Heart left ventricle (tissue), 16 donors: ENCODE measurements at regions not wholly inside any gene's neighbourhood (a gene's known extent, or its start where the extent isn't known, plus 50 kb on each side); places are given as distances from the start of the nearest gene placed in this dataset.

Experiments used
- ATAC-seq, 4 donors: fragments of 200-7000 bp; cut with Tn5 transposase; one replicate each; pipeline ENCODE4 v1.9.1; 2020 to 2022; ENCODE audit warnings: moderate library complexity in 4 of 4, mild to moderate bottlenecking in 3 of 4, moderate number of reproducible peaks in 1 of 4
- DNase-seq, 5 donors: peaks; one replicate each; pipeline ENCODE4 v3.0.0-alpha.2; 2020
- H3K27ac ChIP-seq, 12 donors: fragments of 200-600 bp; sonication (generic) in 4 of 12; one replicate each; pipeline versions ENCODE4 v1.5.0 to v1.8.0; 2016 to 2022; ENCODE audit warnings: mild to moderate bottlenecking in 2 of 12
- H3K27me3 ChIP-seq, 9 donors: fragments of 200-600 bp; sonication (generic) in 2 of 9; one replicate each; pipeline versions ENCODE4 v1.5.1 to v1.8.0; 2016 to 2022; ENCODE audit warnings: mild to moderate bottlenecking in 3 of 9
- H3K36me3 ChIP-seq, 9 donors: fragments of 200-600 bp; sonication (generic) in 2 of 9; one replicate each; pipeline versions ENCODE4 v1.5.0 to v1.8.0; 2018 to 2022; ENCODE audit warnings: mild to moderate bottlenecking in 2 of 9
- H3K4me1 ChIP-seq, 12 donors: fragments of 200-600 bp; sonication (generic) in 4 of 12; one replicate each; pipeline versions ENCODE4 v1.5.0 to v1.8.0; 2016 to 2022; ENCODE audit warnings: mild to moderate bottlenecking in 3 of 12
- H3K4me3 ChIP-seq, 12 donors: fragments of 200-600 bp; sonication (generic) in 4 of 12; one replicate each; pipeline versions ENCODE4 v1.5.0 to v1.8.0; 2017 to 2022; ENCODE audit warnings: mild to moderate bottlenecking in 9 of 12, moderate library complexity in 4 of 12
- H3K9me3 ChIP-seq, 12 donors: fragments of 200-600 bp; sonication (generic) in 4 of 12; one replicate each; pipeline versions ENCODE4 v1.5.0 to v1.8.0; 2016 to 2022; ENCODE audit warnings: mild to moderate bottlenecking in 1 of 12
- POLR2A ChIP-seq, 2 donors: fragments of 450-650 bp; IDR thresholded peaks; one replicate each; pipeline ENCODE4 v1.6.1; 2017; ENCODE audit warnings: antibody characterized with exemption in 2 of 2, mild to moderate bottlenecking in 2 of 2, moderate library complexity in 2 of 2
- WGBS, 4 donors: extraction: QIAGEN DNeasy Blood & Tissue Kit in 2 of 4; methylation state at CpG; one replicate each; pipeline versions ENCODE4 v1.1.5 to v1.1.7; 2013 to 2018; 5-methylcytosine and 5-hydroxymethylcytosine counted together
- intact Hi-C, 10 donors: fragments of 100-400 bp; cut with DNase I; formaldehyde crosslinking; loops; one replicate each; pipeline versions ENCODE4 v1.11.1 to v1.14.2; 2022
- TF ChIP-seq, protein P1 (sequence below), 12 donors: fragments of 200-600 bp; sonication (generic) in 4 of 12; IDR thresholded peaks; one replicate each; pipeline versions ENCODE4 v1.5.0 to v1.8.0; 2018 to 2022; ENCODE audit warnings: antibody characterized with exemption in 12 of 12, mild to moderate bottlenecking in 5 of 12
- donor health status: ischemic (EF 13 %, LVEDD 7.1; RV severe dilation, severe dysfunction).
- donor health status: healthy with polysubstance abuse.
- donor health status: DM: no; HTN: yes; CAD: no.
- donor health status: DM: no; HTN: no; CAD: no.
- donor health status: ischemic (EF 25% LVEDD 6.9; RV normal size, moderate dysfunction).
- donor health status: ischemic (EF 25% LVEDD 5.7; RV mildly dilated, moderate dysfunction).
- donor health status: healthy.
- donor health status: DM: yes; HTN: yes; CAD: no.
- donor health status: ischemic (EF 35%, LVEDD 5.7; RV mildly dilated, moderate dysfunction).
- donor health status: nonischemic (EF 11% LVEDD 7.7; RV severe dilation, severe dysfunction).
- donor health status: DM: yes; HTN: yes; CAD: no.
- donor health status: PGD.
- donor health status: ischemic (EF 29% LVEDD 5.4; RV normal size, mild dysfunction).
- donor health status: nonischemic (EF 23%, LVEDD 6.1; RV moderate dilation, normal function).

- TF ChIP-seq, protein P1, sequence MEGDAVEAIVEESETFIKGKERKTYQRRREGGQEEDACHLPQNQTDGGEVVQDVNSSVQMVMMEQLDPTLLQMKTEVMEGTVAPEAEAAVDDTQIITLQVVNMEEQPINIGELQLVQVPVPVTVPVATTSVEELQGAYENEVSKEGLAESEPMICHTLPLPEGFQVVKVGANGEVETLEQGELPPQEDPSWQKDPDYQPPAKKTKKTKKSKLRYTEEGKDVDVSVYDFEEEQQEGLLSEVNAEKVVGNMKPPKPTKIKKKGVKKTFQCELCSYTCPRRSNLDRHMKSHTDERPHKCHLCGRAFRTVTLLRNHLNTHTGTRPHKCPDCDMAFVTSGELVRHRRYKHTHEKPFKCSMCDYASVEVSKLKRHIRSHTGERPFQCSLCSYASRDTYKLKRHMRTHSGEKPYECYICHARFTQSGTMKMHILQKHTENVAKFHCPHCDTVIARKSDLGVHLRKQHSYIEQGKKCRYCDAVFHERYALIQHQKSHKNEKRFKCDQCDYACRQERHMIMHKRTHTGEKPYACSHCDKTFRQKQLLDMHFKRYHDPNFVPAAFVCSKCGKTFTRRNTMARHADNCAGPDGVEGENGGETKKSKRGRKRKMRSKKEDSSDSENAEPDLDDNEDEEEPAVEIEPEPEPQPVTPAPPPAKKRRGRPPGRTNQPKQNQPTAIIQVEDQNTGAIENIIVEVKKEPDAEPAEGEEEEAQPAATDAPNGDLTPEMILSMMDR (IDR thresholded peaks at IDR 0.05): no peak
- TF ChIP-seq POLR2A (IDR thresholded peaks at IDR 0.05): no peak
- no peak for DNase-seq
- WGBS, 4 donors: 87 to 99% (median 90%) methylated on average over 3 of the region's 3 CpGs
- no peaks in the 10 kb centered on the region for H3K27me3 ChIP-seq
- intact Hi-C loops: no loop called here
- H3K36me3 ChIP-seq: no peaks in the 10 kb centered on the region
- no peak for ATAC-seq
- no peaks in the 10 kb centered on the region for H3K9me3 ChIP-seq
- no peak overlapping the region for H3K4me3 ChIP-seq
- H3K4me1 ChIP-seq: peaks cover 0 to 10% (median 0%) of the 10 kb centered on the region in 12 donors
- H3K27ac ChIP-seq: no peak overlapping the region
Observed at GRCh38 chr3:146861262-146861661, 256.1 kb upstream of the PLSCR5 start.

DNA sequence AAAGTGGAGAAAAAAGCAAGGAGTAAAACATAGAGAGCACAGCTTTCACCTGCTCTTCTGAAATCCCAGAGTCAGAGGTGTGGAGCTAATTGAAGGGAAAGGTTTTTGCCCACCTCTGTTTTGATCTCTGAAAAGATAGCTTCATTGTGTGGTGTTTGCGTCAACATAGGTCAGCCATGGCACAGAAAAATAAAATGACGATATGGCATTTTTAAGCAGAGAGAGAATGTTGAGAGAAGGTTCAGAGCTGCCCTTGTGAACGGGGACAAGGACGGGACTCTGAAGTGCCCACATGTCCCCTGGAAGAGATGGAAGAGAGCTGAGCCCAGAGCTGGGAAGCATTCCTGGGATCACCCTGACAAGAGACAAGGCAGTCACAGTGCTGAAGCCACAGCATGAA lies 249.4 kb upstream of the PLSCR5 start:
- no peaks in the 10 kb centered on the region for H3K4me1 ChIP-seq
- ATAC-seq (no peak), DNase-seq (no peak)
- no peak overlapping the region for H3K4me3 ChIP-seq
- TF ChIP-seq POLR2A (IDR thresholded peaks at IDR 0.05): no peak
- TF ChIP-seq, protein P1 (IDR thresholded peaks at IDR 0.05): no peak
- intact Hi-C loops: no loop called here
- H3K27me3 ChIP-seq: no peaks in the 10 kb centered on the region
- 80 to 86% (median 84%) methylated on average over 4 of the region's 4 CpGs for WGBS, 4 donors
- H3K9me3 ChIP-seq: no peaks in the 10 kb centered on the region
- no peak overlapping the region for H3K27ac ChIP-seq
- H3K36me3 ChIP-seq: no peaks in the 10 kb centered on the region

DNA sequence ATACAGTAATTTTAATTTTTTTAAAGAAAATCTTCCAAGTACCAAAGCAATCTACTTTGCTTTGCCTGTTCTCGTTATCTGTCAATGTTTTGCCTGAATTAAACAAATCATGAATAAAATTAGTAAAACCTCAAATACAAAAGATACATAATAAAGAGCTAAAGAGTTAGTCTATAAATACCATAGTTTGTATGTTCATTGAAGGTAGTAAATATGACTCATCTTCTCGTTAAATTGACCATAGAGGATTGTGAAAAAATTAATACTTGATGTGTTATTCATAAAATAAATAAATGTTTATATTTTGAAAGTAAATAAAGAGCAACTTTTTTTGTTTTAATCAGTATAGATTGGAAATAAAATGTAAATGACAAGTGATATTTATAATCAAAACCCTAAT lies 246.5 kb upstream of the PLSCR5 start:
- Histone ChIP-seq H3K4me3 (no peak overlapping the region), H3K36me3 (no peaks in the 10 kb centered on the region), H3K9me3 (no peaks in the 10 kb centered on the region), H3K4me1 (no peaks in the 10 kb centered on the region), H3K27ac (no peak overlapping the region), H3K27me3 (no peaks in the 10 kb centered on the region)
- intact Hi-C loops: no loop called here
- TF ChIP-seq, protein P1 (IDR thresholded peaks at IDR 0.05): no peak
- 75 to 83% (median 77%) methylated on average over 2 of the region's 2 CpGs for WGBS, 4 donors
- ATAC-seq: no peak
- DNase-seq: no peak

DNA sequence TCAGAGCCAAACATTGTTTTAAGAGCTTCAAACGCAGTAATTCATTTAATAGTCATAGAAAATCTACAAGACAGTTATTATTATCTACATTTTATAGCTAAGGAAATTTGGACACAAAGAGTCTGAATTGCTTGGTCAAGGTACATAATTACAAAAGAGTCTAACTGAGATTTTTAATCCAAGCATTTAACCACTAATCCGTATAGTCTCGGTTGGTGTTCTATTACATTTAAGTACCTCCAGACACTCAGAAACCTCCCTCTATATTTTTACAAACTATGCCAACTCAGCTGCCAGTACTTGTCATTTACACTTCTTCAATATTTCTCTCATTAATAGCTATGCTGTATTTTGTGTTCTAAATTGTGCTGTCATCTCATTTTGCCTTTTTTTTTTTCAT lies 240.2 kb upstream of the PLSCR5 start:
- TF ChIP-seq, protein P1 (IDR thresholded peaks at IDR 0.05): no peak
- no peak for TF ChIP-seq POLR2A (IDR thresholded peaks at IDR 0.05)
- H3K36me3 ChIP-seq: no peaks in the 10 kb centered on the region
- intact Hi-C loops: no loop called here
- no peaks in the 10 kb centered on the region for H3K27me3 ChIP-seq
- DNase-seq (no peak), ATAC-seq (no peak)
- no peak overlapping the region for H3K27ac ChIP-seq
- no peaks in the 10 kb centered on the region for H3K9me3 ChIP-seq
- H3K4me1 ChIP-seq: no peaks in the 10 kb centered on the region
- no peak overlapping the region for H3K4me3 ChIP-seq
- WGBS, 4 donors: 85 to 89% (median 86%) methylated on average over 3 of the region's 3 CpGs
